GM23338 (cell line): ENCODE measurements at regions not wholly inside any gene's neighbourhood (a gene's known extent, or its start where the extent isn't known, plus 50 kb on each side); places are given as distances from the start of the nearest gene placed in this dataset.
"Not testable (repeated sequence)": the region's sequence is repeated elsewhere in the genome, so short reads cannot be mapped to it uniquely, and the experiment has no call there.

Experiments used
- CREB1 ChIP-seq: fragments of 250-450 bp; sonication (Bioruptor Pico); IDR thresholded peaks from 2 replicates; pipeline ENCODE4 v1.5.0; 2020; ENCODE audit warnings: low read depth, mild to moderate bottlenecking, moderate library complexity
- CTCF ChIP-seq, 2 experiments: fragments of 200-600 bp in 1 of 2; sonication (generic) in 1 of 2; conservative IDR thresholded peaks; 2 replicates each; pipeline versions ENCODE4 v1.5.1 to v1.6.1; 2016 to 2017; ENCODE audit warnings: antibody characterized with exemption in 2 of 2, low read depth in 2 of 2, mild to moderate bottlenecking in 2 of 2, moderate library complexity in 1 of 2
- EZH2 ChIP-seq: fragments of 200-600 bp; sonication (generic); IDR thresholded peaks from one replicate; pipeline ENCODE4 v1.8.0; 2017; ENCODE audit warnings: antibody characterized with exemption, mild to moderate bottlenecking, low read depth; ENCODE audit not compliant: unreplicated experiment
- EZH2phosphoT487 ChIP-seq: fragments of 200-600 bp; sonication (generic); IDR thresholded peaks from one replicate; pipeline ENCODE4 v1.8.1; 2018; ENCODE audit warnings: antibody characterized with exemption; ENCODE audit not compliant: unreplicated experiment
- JUNB ChIP-seq: IDR thresholded peaks from one replicate; pipeline ENCODE4 v1.6.1; 2016; ENCODE audit warnings: antibody characterized with exemption; ENCODE audit not compliant: unreplicated experiment
- POLR2AphosphoS5 ChIP-seq: IDR thresholded peaks from 2 replicates; pipeline ENCODE4 v1.6.1; 2016; ENCODE audit warnings: antibody characterized with exemption, low read depth
- REST ChIP-seq: IDR thresholded peaks from one replicate; pipeline ENCODE4 v1.6.1; 2018; ENCODE audit warnings: antibody characterized with exemption; ENCODE audit not compliant: unreplicated experiment
- STAT1 ChIP-seq: IDR thresholded peaks from one replicate; pipeline ENCODE4 v1.6.1; 2016; ENCODE audit warnings: antibody characterized with exemption; ENCODE audit not compliant: unreplicated experiment
- ZNF114 ChIP-seq: fragments of 250-450 bp; sonication (Bioruptor Pico); IDR thresholded peaks from 2 replicates; pipeline ENCODE4 v1.5.0; 2020; ENCODE audit warnings: mild to moderate bottlenecking, moderate library complexity
- ZNF331 ChIP-seq: fragments of 250-450 bp; sonication (Bioruptor Pico); IDR thresholded peaks from 2 replicates; pipeline ENCODE4 v1.5.0; 2020; ENCODE audit warnings: low read depth, mild to moderate bottlenecking, moderate library complexity
- ZNF462 ChIP-seq: fragments of 250-450 bp; sonication (Bioruptor Pico); IDR thresholded peaks from 2 replicates; pipeline ENCODE4 v1.5.0; 2020; ENCODE audit warnings: mild to moderate bottlenecking, moderate library complexity

DNA sequence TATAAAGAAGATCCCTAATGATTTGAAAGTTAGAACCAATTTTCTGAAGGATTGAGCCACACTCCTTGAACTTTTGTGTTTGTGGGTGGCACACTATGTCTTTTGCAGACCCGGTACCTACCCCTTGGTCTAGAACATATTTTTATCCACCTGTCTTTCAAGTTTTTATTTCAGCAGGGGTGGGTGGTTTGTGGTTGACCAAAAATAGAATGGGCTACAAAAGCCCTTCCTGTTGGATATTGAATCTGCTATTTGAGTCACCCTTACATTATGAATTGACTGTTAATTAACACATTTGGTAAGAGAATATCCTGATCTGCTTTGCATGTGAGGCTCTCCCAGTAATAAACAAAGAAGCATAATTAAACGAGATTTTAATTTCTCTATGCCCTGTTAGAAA is 401.2 kb downstream of the POTEH start:
- not testable (repeated sequence) for TF ChIP-seq EZH2; JUNB; CTCF (conservative IDR thresholded peaks at IDR 0.05; ENCODE audit: low read depth in 2 of 2); POLR2AphosphoS5; STAT1; CREB1 (CRISPR knock-in tag); EZH2phosphoT487; REST; ZNF331 (CRISPR knock-in tag); ZNF462 (CRISPR knock-in tag); ZNF114 (CRISPR knock-in tag)
